MM.1S (cell line): ENCODE measurements at regions not wholly inside any gene's neighbourhood (a gene's known extent, or its start where the extent isn't known, plus 50 kb on each side); places are given as distances from the start of the nearest gene placed in this dataset.

Source experiments
- DNase-seq: peaks from one replicate; pipeline ENCODE4 v3.0.0-alpha.2; 2015
- H2AFZ ChIP-seq: fragments of 300-600 bp; sonication (generic); 2 replicates; pipeline ENCODE4 v1.6.0; 2016; ENCODE audit warnings: antibody characterized with exemption, low read length
- H3F3A ChIP-seq: fragments of 300-600 bp; sonication (generic); 2 replicates; pipeline ENCODE4 v1.6.1; 2016; ENCODE audit warnings: mild to moderate bottlenecking, antibody characterized with exemption, low read length, moderate library complexity, mixed read lengths; ENCODE audit not compliant: insufficient read depth
- H3K27ac ChIP-seq: fragments of 300-600 bp; sonication (generic); 2 replicates; pipeline ENCODE4 v1.5.1; 2016; ENCODE audit warnings: mild to moderate bottlenecking, low read length
- H3K27me3 ChIP-seq: fragments of 300-600 bp; sonication (generic); replicated peaks from 2 replicates; pipeline ENCODE4 v1.6.0; 2016; ENCODE audit warnings: low read length; ENCODE audit not compliant: insufficient read depth
- H3K36me3 ChIP-seq: fragments of 300-600 bp; sonication (generic); replicated peaks from 2 replicates; pipeline ENCODE4 v1.6.1; 2016; ENCODE audit warnings: mild to moderate bottlenecking, low read length, mixed read lengths; ENCODE audit not compliant: insufficient read depth
- H3K4me1 ChIP-seq: fragments of 300-600 bp; sonication (generic); 2 replicates; pipeline ENCODE4 v1.6.1; 2016; ENCODE audit warnings: low read length, mixed read lengths
- H3K4me2 ChIP-seq: fragments of 300-600 bp; sonication (generic); 2 replicates; pipeline ENCODE4 v1.6.0; 2016; ENCODE audit warnings: low read depth, low read length
- H3K4me3 ChIP-seq: fragments of 300-600 bp; sonication (generic); 2 replicates; pipeline ENCODE4 v1.5.1; 2016; ENCODE audit warnings: low read length, mixed read lengths
- H3K79me2 ChIP-seq: fragments of 300-600 bp; sonication (generic); 2 replicates; pipeline ENCODE4 v1.6.1; 2016; ENCODE audit warnings: mixed run types, low read length, mixed read lengths
- H3K9ac ChIP-seq: fragments of 300-600 bp; sonication (generic); 2 replicates; pipeline ENCODE4 v1.6.1; 2016; ENCODE audit warnings: low read length, mixed read lengths
- H3K9me2 ChIP-seq: fragments of 300-600 bp; sonication (generic); replicated peaks from 2 replicates; pipeline ENCODE4 v1.6.1; 2016; ENCODE audit warnings: mild to moderate bottlenecking, low read length, mixed read lengths; ENCODE audit not compliant: insufficient read depth
- H3K9me3 ChIP-seq: fragments of 300-600 bp; sonication (generic); replicated peaks from 2 replicates; pipeline ENCODE4 v1.6.1; 2016; ENCODE audit warnings: mild to moderate bottlenecking, low read length, mixed read lengths; ENCODE audit not compliant: insufficient read depth
- H4K20me1 ChIP-seq: fragments of 300-600 bp; sonication (generic); 2 replicates; pipeline ENCODE4 v1.6.1; 2016; ENCODE audit warnings: mild to moderate bottlenecking, low read length, moderate library complexity, mixed read lengths; ENCODE audit not compliant: insufficient read depth
- CTCF ChIP-seq: fragments of 300-600 bp; sonication (generic); IDR thresholded peaks from 2 replicates; pipeline ENCODE4 v1.5.1; 2016; ENCODE audit warnings: antibody characterized with exemption, low read length, mixed read lengths
- EZH2 ChIP-seq: fragments of 300-600 bp; sonication (generic); optimal IDR thresholded peaks from 2 replicates; pipeline ENCODE3; 2017; ENCODE audit warnings: low read depth, mild to moderate bottlenecking, antibody characterized with exemption, low read length, mixed read lengths
- EZH2phosphoT487 ChIP-seq: fragments of 300-600 bp; sonication (generic); IDR thresholded peaks from 2 replicates; pipeline ENCODE4 v1.6.1; 2018; ENCODE audit warnings: antibody characterized with exemption, low read length

GRCh38 chr4:31390849-31391248 is 670.7 kb downstream of the PCDH7 start:
- no peaks in the 10 kb centered on the region for H3K9me2 ChIP-seq
- no peaks in the 10 kb centered on the region for H3K4me1 ChIP-seq
- H3F3A ChIP-seq: no peaks in the 10 kb centered on the region
- no peaks in the 10 kb centered on the region for H3K9me3 ChIP-seq
- no peak overlapping the region for H3K4me3 ChIP-seq
- DNase-seq: no peak
- TF ChIP-seq EZH2 (no peak), CTCF (no peak), EZH2phosphoT487 (no peak)
- no peaks in the 10 kb centered on the region for H3K79me2 ChIP-seq
- H3K27ac ChIP-seq: no peak overlapping the region
- H4K20me1 ChIP-seq: no peaks in the 10 kb centered on the region
- no peak overlapping the region for H2AFZ ChIP-seq
- H3K9ac ChIP-seq: no peak overlapping the region
- no peaks in the 10 kb centered on the region for H3K36me3 ChIP-seq
- no peaks in the 10 kb centered on the region for H3K27me3 ChIP-seq
- H3K4me2 ChIP-seq: no peak overlapping the region

GRCh38 chr4:31391976-31392375 is 671.8 kb downstream of the PCDH7 start:
- H3K36me3 ChIP-seq: no peaks in the 10 kb centered on the region
- no peaks in the 10 kb centered on the region for H3K4me1 ChIP-seq
- TF ChIP-seq CTCF (no peak), EZH2 (no peak), EZH2phosphoT487 (no peak)
- H2AFZ ChIP-seq: no peak overlapping the region
- no peak overlapping the region for H3K9ac ChIP-seq
- no peaks in the 10 kb centered on the region for H4K20me1 ChIP-seq
- H3K9me2 ChIP-seq: no peaks in the 10 kb centered on the region
- no peaks in the 10 kb centered on the region for H3K27me3 ChIP-seq
- no peak overlapping the region for H3K4me2 ChIP-seq
- H3K79me2 ChIP-seq: no peaks in the 10 kb centered on the region
- H3K9me3 ChIP-seq: no peaks in the 10 kb centered on the region
- H3F3A ChIP-seq: no peaks in the 10 kb centered on the region
- no peak overlapping the region for H3K4me3 ChIP-seq
- no peak overlapping the region for H3K27ac ChIP-seq
- DNase-seq: no peak

GRCh38 chr4:31392923-31393322 is 672.8 kb downstream of the PCDH7 start:
- Histone ChIP-seq H3K4me3 (no peak overlapping the region), H3K4me2 (no peak overlapping the region), H3K79me2 (no peaks in the 10 kb centered on the region), H3K9me2 (no peaks in the 10 kb centered on the region), H3K9ac (no peak overlapping the region), H3K27me3 (no peaks in the 10 kb centered on the region), H3K9me3 (no peaks in the 10 kb centered on the region), H4K20me1 (no peaks in the 10 kb centered on the region), H3K4me1 (no peaks in the 10 kb centered on the region), H3F3A (no peaks in the 10 kb centered on the region), H3K27ac (no peak overlapping the region), H3K36me3 (no peaks in the 10 kb centered on the region), H2AFZ (no peak overlapping the region)
- no peak for DNase-seq
- TF ChIP-seq CTCF (no peak), EZH2 (no peak), EZH2phosphoT487 (no peak)
